ENCODE measurements at regions not wholly inside any gene's neighbourhood (a gene's known extent, or its start where the extent isn't known, plus 50 kb on each side); places are given as distances from the start of the nearest gene placed in this dataset.

- H3K27me3 ChIP-seq (ENCODE audit: control insufficient read depth in 3 of 3, insufficient read depth in 3 of 3, low read depth in 1 of 3, low read length in 3 of 3) = no peaks in the 10 kb centered on the region
- H3K36me3 ChIP-seq (replicated peaks in 1 of 2; ENCODE audit: control insufficient read depth in 2 of 2, insufficient read depth in 2 of 2, low read length in 2 of 2) = no peaks in the 10 kb centered on the region
- WGBS, 2 donors (ENCODE audit: extremely low coverage in 2 of 2, insufficient read length in 2 of 2, insufficient replicate concordance in 1 of 2) = no CpG with 5 or more reads among the region's 5 CpGs
- H3K4ac ChIP-seq (ENCODE audit: low read length) = no peak overlapping the region
- no peak overlapping the region for H3K9ac ChIP-seq (ENCODE audit: low read depth, low read length, poor library complexity)
- no peak overlapping the region for H4K91ac ChIP-seq (ENCODE audit: low read depth, low read length, poor library complexity)
- no peak for DNase-seq (ENCODE audit: low spot score)
- H2BK5ac ChIP-seq (ENCODE audit: low read length) = no peak overlapping the region
- no peak overlapping the region for H2AK5ac ChIP-seq (ENCODE audit: low read depth, low read length)
- H3K4me3 ChIP-seq (ENCODE audit: low read length in 2 of 2) = no peak overlapping the region
- no peaks in the 10 kb centered on the region for H3K79me1 ChIP-seq (ENCODE audit: low read depth, low read length)
- no peak overlapping the region for H3K14ac ChIP-seq (ENCODE audit: low read length)
- H3K27ac ChIP-seq (replicated peaks; ENCODE audit: low read length) = no peak overlapping the region
- no peak overlapping the region for H2AFZ ChIP-seq (ENCODE audit: low read length)
- H2BK120ac ChIP-seq (ENCODE audit: low read depth, low read length) = no peak overlapping the region
- no peak overlapping the region for H2BK12ac ChIP-seq (ENCODE audit: low read length)
- H3K4me1 ChIP-seq (ENCODE audit: control insufficient read depth in 2 of 2, insufficient read depth in 1 of 2, low read depth in 1 of 2, low read length in 2 of 2) = no peaks in the 10 kb centered on the region
- no peak overlapping the region for H4K8ac ChIP-seq (ENCODE audit: low read depth, low read length)
- H3K23ac ChIP-seq (ENCODE audit: low read depth, low read length, poor library complexity) = no peak overlapping the region
- H3K9me3 ChIP-seq (replicated peaks in 1 of 2; ENCODE audit: control insufficient read depth in 2 of 2, insufficient read depth in 1 of 2, low read depth in 1 of 2, low read length in 2 of 2) = no peaks in the 10 kb centered on the region
- no peak overlapping the region for H3K18ac ChIP-seq (ENCODE audit: low read length)
- H3K4me2 ChIP-seq (ENCODE audit: insufficient read depth, low read length, poor library complexity, severe bottlenecking) = no peak overlapping the region
- H2BK15ac ChIP-seq (ENCODE audit: low read length) = no peak overlapping the region
These were observed 636.3 kb upstream of the IMPG1 start for GRCh38 chr6:76708641-76709331.

DNA sequence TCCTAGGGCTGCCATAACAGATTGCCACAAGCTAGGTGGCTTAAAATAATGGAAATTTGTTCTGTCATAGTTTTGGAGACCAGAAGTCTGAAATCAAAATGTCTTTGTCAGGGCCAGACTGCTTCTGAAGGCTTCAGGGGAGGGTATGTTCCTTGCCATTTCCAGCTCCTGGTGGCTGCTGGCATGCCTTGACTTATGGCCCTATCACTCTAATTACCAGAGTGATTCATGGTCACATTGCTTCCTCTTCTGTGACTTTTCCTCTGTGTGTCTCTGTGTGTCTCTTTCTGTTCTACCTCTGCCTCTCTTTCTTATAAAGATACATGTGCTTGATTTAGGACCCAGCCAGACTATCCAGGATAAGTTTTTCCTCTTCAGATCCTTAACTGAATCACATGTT lies 635.2 kb upstream of the IMPG1 start:
- Histone ChIP-seq H3K4me1 (ENCODE audit: control insufficient read depth in 2 of 2, insufficient read depth in 1 of 2, low read depth in 1 of 2, low read length in 2 of 2) (no peaks in the 10 kb centered on the region), H3K4ac (ENCODE audit: low read length) (no peak overlapping the region), H3K36me3 (replicated peaks in 1 of 2; ENCODE audit: control insufficient read depth in 2 of 2, insufficient read depth in 2 of 2, low read length in 2 of 2) (no peaks in the 10 kb centered on the region), H3K14ac (ENCODE audit: low read length) (no peak overlapping the region), H2AK5ac (ENCODE audit: low read depth, low read length) (no peak overlapping the region), H4K8ac (ENCODE audit: low read depth, low read length) (no peak overlapping the region), H2BK12ac (ENCODE audit: low read length) (no peak overlapping the region), H2BK120ac (ENCODE audit: low read depth, low read length) (no peak overlapping the region), H3K4me2 (ENCODE audit: insufficient read depth, low read length, poor library complexity, severe bottlenecking) (no peak overlapping the region), H3K9ac (ENCODE audit: low read depth, low read length, poor library complexity) (no peak overlapping the region), H3K79me1 (ENCODE audit: low read depth, low read length) (no peaks in the 10 kb centered on the region), H3K23ac (ENCODE audit: low read depth, low read length, poor library complexity) (no peak overlapping the region), H3K27ac (replicated peaks; ENCODE audit: low read length) (no peak overlapping the region), H3K9me3 (replicated peaks in 1 of 2; ENCODE audit: control insufficient read depth in 2 of 2, insufficient read depth in 1 of 2, low read depth in 1 of 2, low read length in 2 of 2) (no peaks in the 10 kb centered on the region), H3K18ac (ENCODE audit: low read length) (no peak overlapping the region), H2BK5ac (ENCODE audit: low read length) (no peak overlapping the region), H3K27me3 (ENCODE audit: control insufficient read depth in 3 of 3, insufficient read depth in 3 of 3, low read depth in 1 of 3, low read length in 3 of 3) (no peaks in the 10 kb centered on the region), H4K91ac (ENCODE audit: low read depth, low read length, poor library complexity) (no peak overlapping the region), H2AFZ (ENCODE audit: low read length) (no peak overlapping the region), H2BK15ac (ENCODE audit: low read length) (no peak overlapping the region), H3K4me3 (ENCODE audit: low read length in 2 of 2) (no peak overlapping the region)
- no peak for DNase-seq (ENCODE audit: low spot score)

DNA sequence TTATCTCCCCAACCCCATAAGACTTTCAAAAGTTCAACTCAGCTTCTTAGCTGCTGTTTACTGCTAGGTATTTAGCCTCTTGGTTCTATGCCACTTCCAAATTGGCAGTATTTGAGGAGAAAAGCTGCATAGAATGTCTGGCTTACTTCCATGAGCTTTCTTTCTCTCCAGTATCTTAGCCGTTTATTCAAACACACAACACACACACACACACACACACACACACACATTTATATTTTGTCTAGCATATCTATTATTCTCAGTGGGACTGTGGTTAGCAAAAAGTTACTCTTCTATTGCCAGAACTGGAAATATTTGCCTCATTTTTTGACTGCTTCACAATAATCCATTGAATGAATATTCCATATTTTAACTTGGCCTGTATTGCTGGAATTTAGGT lies 634.2 kb upstream of the IMPG1 start:
- no peak overlapping the region for H3K23ac ChIP-seq (ENCODE audit: low read depth, low read length, poor library complexity)
- no peak overlapping the region for H3K4me3 ChIP-seq (ENCODE audit: low read length in 2 of 2)
- no peak overlapping the region for H3K18ac ChIP-seq (ENCODE audit: low read length)
- no CpG with 5 or more reads among the region's 1 CpG for WGBS, 2 donors (ENCODE audit: extremely low coverage in 2 of 2, insufficient read length in 2 of 2, insufficient replicate concordance in 1 of 2)
- no peaks in the 10 kb centered on the region for H3K9me3 ChIP-seq (replicated peaks in 1 of 2; ENCODE audit: control insufficient read depth in 2 of 2, insufficient read depth in 1 of 2, low read depth in 1 of 2, low read length in 2 of 2)
- H2BK120ac ChIP-seq (ENCODE audit: low read depth, low read length) = no peak overlapping the region
- H3K4me2 ChIP-seq (ENCODE audit: insufficient read depth, low read length, poor library complexity, severe bottlenecking) = no peak overlapping the region
- H3K27ac ChIP-seq (replicated peaks; ENCODE audit: low read length) = no peak overlapping the region
- H3K36me3 ChIP-seq (replicated peaks in 1 of 2; ENCODE audit: control insufficient read depth in 2 of 2, insufficient read depth in 2 of 2, low read length in 2 of 2) = no peaks in the 10 kb centered on the region
- no peak overlapping the region for H3K14ac ChIP-seq (ENCODE audit: low read length)
- no peak overlapping the region for H2BK5ac ChIP-seq (ENCODE audit: low read length)
- no peak overlapping the region for H3K9ac ChIP-seq (ENCODE audit: low read depth, low read length, poor library complexity)
- DNase-seq (ENCODE audit: low spot score) = no peak
- H3K79me1 ChIP-seq (ENCODE audit: low read depth, low read length) = no peaks in the 10 kb centered on the region
- H3K27me3 ChIP-seq (ENCODE audit: control insufficient read depth in 3 of 3, insufficient read depth in 3 of 3, low read depth in 1 of 3, low read length in 3 of 3) = no peaks in the 10 kb centered on the region
- no peak overlapping the region for H3K4ac ChIP-seq (ENCODE audit: low read length)
- no peak overlapping the region for H2BK15ac ChIP-seq (ENCODE audit: low read length)
- no peak overlapping the region for H2BK12ac ChIP-seq (ENCODE audit: low read length)
- H4K8ac ChIP-seq (ENCODE audit: low read depth, low read length) = no peak overlapping the region
- no peak overlapping the region for H4K91ac ChIP-seq (ENCODE audit: low read depth, low read length, poor library complexity)
- no peaks in the 10 kb centered on the region for H3K4me1 ChIP-seq (ENCODE audit: control insufficient read depth in 2 of 2, insufficient read depth in 1 of 2, low read depth in 1 of 2, low read length in 2 of 2)
- no peak overlapping the region for H2AFZ ChIP-seq (ENCODE audit: low read length)
- H2AK5ac ChIP-seq (ENCODE audit: low read depth, low read length) = no peak overlapping the region

DNA sequence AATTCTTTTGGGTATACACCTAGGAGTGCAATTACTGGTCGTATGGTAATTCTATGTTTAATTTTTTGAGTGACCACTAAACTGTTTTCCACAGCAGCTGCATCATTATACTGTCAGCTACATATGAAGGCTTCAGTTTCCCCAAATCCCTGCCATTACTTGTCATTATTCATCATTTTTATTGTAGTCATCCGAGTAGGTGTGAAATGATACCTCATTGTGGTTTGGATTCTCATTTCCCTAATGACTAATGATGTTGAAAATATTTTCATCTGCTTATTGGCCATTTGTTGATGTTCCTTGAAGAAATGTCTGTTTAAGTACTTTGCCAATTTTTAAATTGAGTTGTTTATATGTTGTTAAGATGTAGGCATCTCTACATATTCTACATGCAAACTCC lies 633.6 kb upstream of the IMPG1 start:
- no peak overlapping the region for H2BK15ac ChIP-seq (ENCODE audit: low read length)
- H3K4ac ChIP-seq (ENCODE audit: low read length) = no peak overlapping the region
- no peaks in the 10 kb centered on the region for H3K9me3 ChIP-seq (replicated peaks in 1 of 2; ENCODE audit: control insufficient read depth in 2 of 2, insufficient read depth in 1 of 2, low read depth in 1 of 2, low read length in 2 of 2)
- H3K14ac ChIP-seq (ENCODE audit: low read length) = no peak overlapping the region
- H2BK120ac ChIP-seq (ENCODE audit: low read depth, low read length) = no peak overlapping the region
- H4K8ac ChIP-seq (ENCODE audit: low read depth, low read length) = no peak overlapping the region
- no peak overlapping the region for H3K9ac ChIP-seq (ENCODE audit: low read depth, low read length, poor library complexity)
- H2BK5ac ChIP-seq (ENCODE audit: low read length) = no peak overlapping the region
- no peak overlapping the region for H3K4me2 ChIP-seq (ENCODE audit: insufficient read depth, low read length, poor library complexity, severe bottlenecking)
- no CpG with 5 or more reads among the region's 2 CpGs for WGBS, 2 donors (ENCODE audit: extremely low coverage in 2 of 2, insufficient read length in 2 of 2, insufficient replicate concordance in 1 of 2)
- H3K27me3 ChIP-seq (ENCODE audit: control insufficient read depth in 3 of 3, insufficient read depth in 3 of 3, low read depth in 1 of 3, low read length in 3 of 3) = no peaks in the 10 kb centered on the region
- H2AFZ ChIP-seq (ENCODE audit: low read length) = no peak overlapping the region
- no peak overlapping the region for H3K4me3 ChIP-seq (ENCODE audit: low read length in 2 of 2)
- H3K23ac ChIP-seq (ENCODE audit: low read depth, low read length, poor library complexity) = no peak overlapping the region
- H3K18ac ChIP-seq (ENCODE audit: low read length) = no peak overlapping the region
- no peaks in the 10 kb centered on the region for H3K4me1 ChIP-seq (ENCODE audit: control insufficient read depth in 2 of 2, insufficient read depth in 1 of 2, low read depth in 1 of 2, low read length in 2 of 2)
- H3K36me3 ChIP-seq (replicated peaks in 1 of 2; ENCODE audit: control insufficient read depth in 2 of 2, insufficient read depth in 2 of 2, low read length in 2 of 2) = no peaks in the 10 kb centered on the region
- H4K91ac ChIP-seq (ENCODE audit: low read depth, low read length, poor library complexity) = no peak overlapping the region
- H3K27ac ChIP-seq (replicated peaks; ENCODE audit: low read length) = no peak overlapping the region
- no peak overlapping the region for H2BK12ac ChIP-seq (ENCODE audit: low read length)
- no peaks in the 10 kb centered on the region for H3K79me1 ChIP-seq (ENCODE audit: low read depth, low read length)
- DNase-seq (ENCODE audit: low spot score) = no peak
- no peak overlapping the region for H2AK5ac ChIP-seq (ENCODE audit: low read depth, low read length)

Data from neuronal stem cell (in vitro differentiated cells).